ENCODE measurements at regions not wholly inside any gene's neighbourhood (a gene's known extent, or its start where the extent isn't known, plus 50 kb on each side); places are given as distances from the start of the nearest gene placed in this dataset.
"Not testable (repeated sequence)": the region's sequence is repeated elsewhere in the genome, so short reads cannot be mapped to it uniquely, and the experiment has no call there.

DNA sequence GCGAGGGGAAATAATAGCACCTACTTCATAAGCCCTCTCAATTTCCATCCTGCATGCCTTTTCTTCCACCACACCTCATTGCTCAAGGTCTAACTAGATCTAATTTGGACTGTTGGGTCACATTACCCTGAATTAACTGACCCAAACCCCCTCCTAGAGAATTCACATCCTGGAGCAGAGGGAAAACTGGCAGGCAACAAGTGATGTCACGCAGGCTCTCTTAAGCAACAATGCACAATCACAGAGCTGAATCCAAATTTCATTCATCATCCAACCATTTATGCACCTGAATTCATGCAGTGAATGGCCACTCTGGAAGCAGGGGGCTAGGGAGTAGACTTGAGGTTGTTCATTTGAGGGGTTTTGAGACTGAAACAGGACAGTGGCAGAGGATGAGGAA, 107.7 kb upstream of the HUWE1 start:
- Histone ChIP-seq H3K36me3 (no peaks in the 10 kb centered on the region), H3K27ac (no peak overlapping the region), H3K4me1 (no peaks in the 10 kb centered on the region), H3K9me3 (no peaks in the 10 kb centered on the region), H3K27me3 (no peaks in the 10 kb centered on the region), H3K4me3 (no peak overlapping the region)
- WGBS, 2 donors = 88 to 90% methylated on average over 2 of the region's 2 CpGs
- TF ChIP-seq POLR2A (IDR thresholded peaks at IDR 0.05) (no peak), EP300 (IDR thresholded peaks at IDR 0.05) (no peak)
- TF ChIP-seq, protein P1, sequence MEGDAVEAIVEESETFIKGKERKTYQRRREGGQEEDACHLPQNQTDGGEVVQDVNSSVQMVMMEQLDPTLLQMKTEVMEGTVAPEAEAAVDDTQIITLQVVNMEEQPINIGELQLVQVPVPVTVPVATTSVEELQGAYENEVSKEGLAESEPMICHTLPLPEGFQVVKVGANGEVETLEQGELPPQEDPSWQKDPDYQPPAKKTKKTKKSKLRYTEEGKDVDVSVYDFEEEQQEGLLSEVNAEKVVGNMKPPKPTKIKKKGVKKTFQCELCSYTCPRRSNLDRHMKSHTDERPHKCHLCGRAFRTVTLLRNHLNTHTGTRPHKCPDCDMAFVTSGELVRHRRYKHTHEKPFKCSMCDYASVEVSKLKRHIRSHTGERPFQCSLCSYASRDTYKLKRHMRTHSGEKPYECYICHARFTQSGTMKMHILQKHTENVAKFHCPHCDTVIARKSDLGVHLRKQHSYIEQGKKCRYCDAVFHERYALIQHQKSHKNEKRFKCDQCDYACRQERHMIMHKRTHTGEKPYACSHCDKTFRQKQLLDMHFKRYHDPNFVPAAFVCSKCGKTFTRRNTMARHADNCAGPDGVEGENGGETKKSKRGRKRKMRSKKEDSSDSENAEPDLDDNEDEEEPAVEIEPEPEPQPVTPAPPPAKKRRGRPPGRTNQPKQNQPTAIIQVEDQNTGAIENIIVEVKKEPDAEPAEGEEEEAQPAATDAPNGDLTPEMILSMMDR (IDR thresholded peaks at IDR 0.05) = no peak
- no peak for DNase-seq (ENCODE audit: low spot score in 2 of 2)

DNA sequence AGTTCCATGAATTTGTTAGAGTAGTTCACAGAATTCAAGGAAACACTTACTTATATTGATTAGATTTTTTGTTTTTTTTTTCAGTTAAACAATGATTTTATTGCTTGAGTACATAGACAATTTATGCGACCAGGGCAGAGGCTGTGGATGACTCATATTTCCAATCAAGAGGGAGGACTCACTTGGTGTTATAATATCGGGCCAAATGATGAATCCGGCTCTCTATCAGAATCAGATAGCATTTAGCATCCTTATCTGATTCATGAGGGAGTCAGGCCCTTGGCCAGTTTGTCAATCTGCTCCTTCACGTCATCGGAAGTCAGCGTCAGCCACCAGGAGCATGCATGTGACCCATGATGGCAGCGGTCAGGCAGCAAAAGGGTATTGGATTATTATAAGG, 82.3 kb upstream of the HUWE1 start:
- TF ChIP-seq, protein P1 (IDR thresholded peaks at IDR 0.05) = no peak
- TF ChIP-seq POLR2A (IDR thresholded peaks at IDR 0.05) (no peak), EP300 (IDR thresholded peaks at IDR 0.05) (no peak)
- no peak for DNase-seq (ENCODE audit: low spot score in 2 of 2)
- Histone ChIP-seq H3K4me3 (no peak overlapping the region), H3K27me3 (no peaks in the 10 kb centered on the region), H3K9me3 (no peaks in the 10 kb centered on the region), H3K36me3 (no peaks in the 10 kb centered on the region), H3K4me1 (no peaks in the 10 kb centered on the region), H3K27ac (no peak overlapping the region)
- 77 to 80% methylated on average over 4 to 7 of the region's 7 CpGs for WGBS, 2 donors

DNA sequence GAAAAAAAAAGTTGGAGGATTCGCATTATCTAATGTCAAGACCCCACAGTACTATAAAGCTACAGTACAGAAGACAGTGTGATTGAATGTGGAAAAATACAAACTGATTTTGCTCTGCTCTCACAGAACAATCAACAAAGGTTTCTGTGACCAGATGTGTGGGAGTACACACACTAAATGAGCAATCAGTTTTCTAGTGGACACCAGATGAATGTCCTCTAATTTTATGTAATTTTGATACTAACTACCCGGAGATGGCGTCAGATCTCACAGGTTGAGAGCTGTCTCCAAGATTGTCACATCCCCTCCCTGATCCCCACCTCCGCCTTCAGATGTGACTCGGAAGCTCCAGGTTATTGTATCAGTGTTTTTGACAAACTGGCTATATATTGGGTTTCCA, 81.9 kb upstream of the HUWE1 start:
- Histone ChIP-seq H3K36me3 (no peaks in the 10 kb centered on the region), H3K9me3 (no peaks in the 10 kb centered on the region), H3K27me3 (no peaks in the 10 kb centered on the region), H3K27ac (no peak overlapping the region), H3K4me3 (no peak overlapping the region), H3K4me1 (no peaks in the 10 kb centered on the region)
- DNase-seq (ENCODE audit: low spot score in 2 of 2) = no peak
- 55 to 71% methylated on average over 5 of the region's 5 CpGs for WGBS, 2 donors
- no peak for TF ChIP-seq EP300 (IDR thresholded peaks at IDR 0.05)
- TF ChIP-seq, protein P1 (IDR thresholded peaks at IDR 0.05) = no peak
- TF ChIP-seq POLR2A (IDR thresholded peaks at IDR 0.05) = no peak

DNA sequence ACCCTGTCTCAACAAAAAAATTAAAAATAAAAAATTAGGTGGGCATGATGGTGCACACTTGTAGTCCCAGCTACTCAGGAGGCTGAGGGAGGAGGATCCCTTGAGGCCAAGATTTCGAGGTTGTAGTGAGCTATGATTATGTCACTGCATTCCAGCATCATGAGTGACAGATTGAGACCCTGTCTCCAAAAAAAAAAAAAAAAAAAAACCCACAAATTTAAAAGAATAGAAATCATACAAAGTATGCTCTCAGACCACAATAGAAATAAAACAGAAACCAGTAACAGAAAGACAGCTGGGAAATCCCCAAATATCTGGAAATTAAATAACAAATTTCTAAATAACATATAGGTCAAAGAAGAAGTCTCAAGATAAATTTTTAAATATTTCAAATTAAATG, 81.0 kb upstream of the HUWE1 start:
- TF ChIP-seq, protein P1 (IDR thresholded peaks at IDR 0.05) = no peak
- no peak for TF ChIP-seq EP300 (IDR thresholded peaks at IDR 0.05)
- 0 to 13% methylated on average over 1 of the region's 1 CpG for WGBS, 2 donors

DNA sequence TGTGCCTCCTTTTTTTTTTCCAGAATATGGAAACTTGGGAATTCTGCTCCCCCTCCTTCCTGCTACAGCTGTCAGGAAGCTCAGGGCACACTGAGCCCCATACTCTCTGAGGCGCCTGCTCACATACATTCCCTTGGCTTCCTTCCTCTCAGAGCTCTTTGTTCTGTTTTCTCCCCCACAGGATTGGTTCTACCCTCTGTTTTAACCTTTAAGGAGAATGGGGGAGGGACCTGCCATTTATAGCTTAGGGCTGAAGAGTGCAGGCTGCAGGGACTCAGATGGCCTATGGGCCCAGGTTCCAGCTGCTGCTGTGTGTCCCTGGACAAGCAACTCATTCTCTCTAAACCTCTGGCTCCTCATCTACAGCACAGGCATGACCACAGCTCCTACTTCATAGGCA, 70.7 kb upstream of the HUWE1 start:
- WGBS, 2 donors = 31 to 39% methylated on average over 1 of the region's 1 CpG
- DNase-seq (ENCODE audit: low spot score in 2 of 2); H3K27me3 ChIP-seq; H3K4me1 ChIP-seq; H3K9me3 ChIP-seq; H3K36me3 ChIP-seq; H3K27ac ChIP-seq; H3K4me3 ChIP-seq: not testable (repeated sequence)

More for the DNA sequence above, 81.0 kb upstream of the HUWE1 start:
- no peak overlapping the region for H3K27ac ChIP-seq
- H3K4me1 ChIP-seq = no peaks in the 10 kb centered on the region
- no peak overlapping the region for H3K4me3 ChIP-seq
- no peak for DNase-seq (ENCODE audit: low spot score in 2 of 2)
- H3K9me3 ChIP-seq = no peaks in the 10 kb centered on the region
- no peaks in the 10 kb centered on the region for H3K36me3 ChIP-seq
- H3K27me3 ChIP-seq = no peaks in the 10 kb centered on the region

DNA sequence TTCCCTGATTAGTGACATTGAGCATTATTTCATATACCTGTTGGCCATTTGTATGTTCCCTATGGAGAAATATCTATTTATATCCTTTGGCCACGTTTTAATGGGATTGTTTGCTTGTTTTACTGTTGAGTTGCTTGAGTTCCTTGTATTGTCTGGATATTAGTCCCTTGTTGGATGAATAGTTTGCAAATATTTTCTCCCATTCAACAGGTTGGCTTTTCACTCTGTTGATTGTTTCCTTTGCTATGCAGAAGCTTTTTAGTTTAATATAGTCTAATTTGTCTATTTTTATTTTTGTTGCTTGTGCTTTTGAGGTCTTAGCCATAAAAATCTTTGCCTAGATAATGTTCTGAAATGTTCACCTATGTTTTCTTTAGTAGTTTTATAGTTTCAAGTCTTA, 60.2 kb upstream of the HUWE1 start:
- no peaks in the 10 kb centered on the region for H3K36me3 ChIP-seq
- 17 to 36% methylated on average over 1 of the region's 1 CpG for whole genome bisulfite sequencing, 2 donors
- TF ChIP-seq EP300 (IDR thresholded peaks at IDR 0.05) (no peak), POLR2A (IDR thresholded peaks at IDR 0.05) (no peak)
- TF ChIP-seq, protein P1 (IDR thresholded peaks at IDR 0.05) = no peak

More for the DNA sequence above, 60.2 kb upstream of the HUWE1 start:
- no peak overlapping the region for H3K27ac ChIP-seq
- H3K4me3 ChIP-seq = no peak overlapping the region
- DNase-seq (ENCODE audit: low spot score in 2 of 2) = no peak
- no peaks in the 10 kb centered on the region for H3K9me3 ChIP-seq
- no peaks in the 10 kb centered on the region for H3K4me1 ChIP-seq
- H3K27me3 ChIP-seq = no peaks in the 10 kb centered on the region
